H1 (cell line): ENCODE measurements at regions not wholly inside any gene's neighbourhood (a gene's known extent, or its start where the extent isn't known, plus 50 kb on each side); places are given as distances from the start of the nearest gene placed in this dataset.

Experiments
- CTCF ChIA-PET: fragments of 300-600 bp; sonication (Branson Sonifier 250); formaldehyde crosslinking; loops from one replicate; lab custom pipeline; 2021; ENCODE audit not compliant: partially characterized antibody; lab: Charles Lee
- POLR2A ChIA-PET: fragments of 300-600 bp; sonication (Branson Sonifier 250); formaldehyde crosslinking; loops from one replicate; lab custom pipeline; 2021; ENCODE audit warnings: inconsistent platforms; ENCODE audit not compliant: partially characterized antibody; lab: Charles Lee
- DNase-seq, 2 experiments: peaks; one replicate each; pipeline versions ENCODE4 v3.0.0 to v3.0.0-alpha.2; 2010 to 2022; ENCODE audit warnings: low spot score in 2 of 2, low read depth in 1 of 2, mixed read lengths in 1 of 2
- FAIRE-seq: peaks from 2 replicates; lab custom pipeline; 2011; peaks lifted over from hg19 to GRCh38; lab: Jason Lieb, UNC
- H2AFZ ChIP-seq: 2 replicates; pipeline ENCODE4 v1.8.1; 2012; ENCODE audit warnings: low read length, inconsistent platforms
- H2AK5ac ChIP-seq: 2 replicates; pipeline ENCODE4 v1.6.1; 2013; ENCODE audit warnings: low read depth, low read length
- H2BK120ac ChIP-seq: replicated peaks from 2 replicates; pipeline ENCODE3; 2013; ENCODE audit warnings: low read depth, low read length, inconsistent platforms
- H2BK12ac ChIP-seq: 2 replicates; pipeline ENCODE4 v1.6.1; 2013; ENCODE audit warnings: low read depth, low read length
- H2BK15ac ChIP-seq: 2 replicates; pipeline ENCODE4 v1.6.1; 2013; ENCODE audit warnings: low read length
- H2BK20ac ChIP-seq: 2 replicates; pipeline ENCODE4 v1.6.1; 2013; ENCODE audit warnings: low read length
- H2BK5ac ChIP-seq: 2 replicates; pipeline ENCODE4 v1.6.1; 2013; ENCODE audit warnings: low read depth, low read length
- H3K14ac ChIP-seq: 2 replicates; pipeline ENCODE4 v1.6.1; 2013; ENCODE audit warnings: inconsistent platforms; ENCODE audit not compliant: insufficient read length
- H3K18ac ChIP-seq: 2 replicates; pipeline ENCODE4 v1.6.1; 2013; ENCODE audit warnings: low read length; ENCODE audit errors: extremely low read depth
- H3K23ac ChIP-seq: 2 replicates; pipeline ENCODE4 v1.6.1; 2013; ENCODE audit warnings: inconsistent platforms; ENCODE audit not compliant: insufficient read length
- H3K23me2 ChIP-seq: 2 replicates; pipeline ENCODE4 v1.6.1; 2013; ENCODE audit warnings: low read depth, low read length
- H3K27ac ChIP-seq: 2 replicates; pipeline ENCODE4 v1.6.1; 2011; ENCODE audit warnings: low read depth, low read length, inconsistent platforms
- H3K27me3 ChIP-seq, 4 experiments: replicated peaks in 1 of 4; 1 replicate in 1 of 4; 2 replicates in 3 of 4; pipeline versions ENCODE4 v1.6.1 to v1.8.1; 2011 to 2013; ENCODE audit warnings: low read length in 3 of 4, mild to moderate bottlenecking in 3 of 4, inconsistent platforms in 2 of 4, mixed read lengths in 2 of 4, moderate library complexity in 1 of 4; ENCODE audit not compliant: control insufficient read depth in 3 of 4, insufficient read depth in 3 of 4; ENCODE audit errors: extremely low read depth in 1 of 4
- H3K36me3 ChIP-seq, 4 experiments: 2 replicates each; pipeline versions ENCODE4 v1.6.1 to v1.8.1; 2011 to 2013; ENCODE audit warnings: mild to moderate bottlenecking in 4 of 4, low read length in 3 of 4, moderate library complexity in 2 of 4, control low read depth in 1 of 4, inconsistent platforms in 1 of 4; ENCODE audit not compliant: insufficient read depth in 4 of 4, control insufficient read depth in 2 of 4
- H3K4ac ChIP-seq: replicated peaks from 2 replicates; pipeline ENCODE3; 2013; ENCODE audit warnings: low read length, low read depth, mixed read lengths, inconsistent platforms; ENCODE audit not compliant: insufficient read length
- H3K4me1 ChIP-seq, 4 experiments: replicated peaks in 1 of 4; 1 replicate in 1 of 4; 2 replicates in 3 of 4; pipeline versions ENCODE4 v1.6.1 to v1.8.1; 2011 to 2013; ENCODE audit warnings: low read length in 3 of 4, inconsistent platforms in 2 of 4, mixed read lengths in 1 of 4; ENCODE audit not compliant: insufficient read depth in 4 of 4, control insufficient read depth in 3 of 4
- H3K4me2 ChIP-seq, 2 experiments: 2 replicates each; pipeline versions ENCODE4 v1.6.1 to v1.8.1; 2011 to 2013; ENCODE audit warnings: low read depth in 2 of 2, low read length in 2 of 2, control low read depth in 1 of 2, inconsistent platforms in 1 of 2, mild to moderate bottlenecking in 1 of 2; ENCODE audit not compliant: insufficient read depth in 1 of 2
- H3K4me3 ChIP-seq, 4 experiments: fragments of 200-600, 300-600 bp in 1 of 4; sonication (generic), shearing (Covaris generic), sonication (Bioruptor Twin) in 1 of 4; 2 replicates each; pipeline versions ENCODE4 v1.5.1 to v1.8.1; 2011 to 2016; ENCODE audit warnings: low read length in 4 of 4, low read depth in 3 of 4, control low read depth in 2 of 4, inconsistent platforms in 2 of 4, mild to moderate bottlenecking in 2 of 4, mixed read lengths in 1 of 4, moderate library complexity in 1 of 4; ENCODE audit not compliant: insufficient read depth in 2 of 4; ENCODE audit errors: extremely low read depth in 1 of 4
- H3K56ac ChIP-seq: replicated peaks from 2 replicates; pipeline ENCODE3; 2013; ENCODE audit warnings: low read depth, mild to moderate bottlenecking, mixed read lengths, low read length, inconsistent platforms; ENCODE audit not compliant: insufficient read length
- H3K79me1 ChIP-seq: 2 replicates; pipeline ENCODE4 v1.6.1; 2013; ENCODE audit warnings: low read depth, low read length, control low read depth
- H3K79me2 ChIP-seq, 2 experiments: 2 replicates each; pipeline versions ENCODE4 v1.6.1 to v1.8.1; 2012 to 2013; ENCODE audit warnings: low read length in 2 of 2, mild to moderate bottlenecking in 2 of 2, inconsistent platforms in 1 of 2; ENCODE audit not compliant: insufficient read depth in 2 of 2, control insufficient read depth in 1 of 2
- H3K9ac ChIP-seq, 4 experiments: replicated peaks in 1 of 4; 1 replicate in 1 of 4; 2 replicates in 3 of 4; pipeline versions ENCODE4 v1.6.1 to v1.8.1; 2011 to 2013; ENCODE audit warnings: low read depth in 3 of 4, low read length in 3 of 4, control low read depth in 2 of 4, mild to moderate bottlenecking in 2 of 4, moderate library complexity in 2 of 4, inconsistent platforms in 1 of 4; ENCODE audit errors: extremely low read depth in 1 of 4
- H3K9me3 ChIP-seq, 2 experiments: 2 replicates each; pipeline versions ENCODE4 v1.6.1 to v1.8.1; 2012 to 2013; ENCODE audit warnings: mild to moderate bottlenecking in 2 of 2, moderate library complexity in 2 of 2, control low read depth in 1 of 2, inconsistent platforms in 1 of 2, low read depth in 1 of 2, low read length in 1 of 2, mixed read lengths in 1 of 2; ENCODE audit not compliant: insufficient read depth in 2 of 2
- H4K20me1 ChIP-seq, 2 experiments: replicated peaks in 1 of 2; 2 replicates each; pipeline versions ENCODE3 to v1.8.1; 2011 to 2013; ENCODE audit warnings: inconsistent platforms in 2 of 2, low read length in 2 of 2, mild to moderate bottlenecking in 1 of 2; ENCODE audit not compliant: insufficient read depth in 2 of 2, control insufficient read depth in 1 of 2
- H4K5ac ChIP-seq: 2 replicates; pipeline ENCODE4 v1.6.1; 2013; ENCODE audit warnings: low read length, low read depth, mixed read lengths, inconsistent platforms; ENCODE audit not compliant: insufficient read length
- H4K8ac ChIP-seq: 2 replicates; pipeline ENCODE4 v1.8.0; 2013; ENCODE audit warnings: mild to moderate bottlenecking, moderate library complexity, low read length, inconsistent platforms; ENCODE audit not compliant: insufficient read depth; ENCODE audit errors: extremely low read depth
- H4K91ac ChIP-seq: replicated peaks from 2 replicates; pipeline ENCODE3; 2013; ENCODE audit warnings: low read length, mixed read lengths, inconsistent platforms; ENCODE audit not compliant: insufficient read length
- BCL11A ChIP-seq, 2 experiments: IDR thresholded peaks; one replicate each; pipeline ENCODE4 v1.6.1; 2011; ENCODE audit warnings: low read depth in 2 of 2, low read length in 2 of 2, mild to moderate bottlenecking in 2 of 2
- CBX5 ChIP-seq: fragments of 300-800, 300-1000 bp; sonication (generic); IDR thresholded peaks from 2 replicates; pipeline ENCODE4 v1.7.1; 2016; ENCODE audit warnings: antibody characterized with exemption, low read length, low read depth
- CEBPB ChIP-seq: IDR thresholded peaks from 2 replicates; pipeline ENCODE4 v1.6.1; 2012; ENCODE audit warnings: low read depth, low read length
- CTBP2 ChIP-seq: IDR thresholded peaks from 2 replicates; pipeline ENCODE4 v1.7.0; 2011; ENCODE audit warnings: borderline replicate concordance, mild to moderate bottlenecking, moderate library complexity, mixed read lengths, low read length; ENCODE audit not compliant: insufficient read depth, insufficient read length
- E2F6 ChIP-seq: IDR thresholded peaks from 2 replicates; pipeline ENCODE4 v1.6.1; 2012; ENCODE audit warnings: inconsistent platforms
- GTF2F1 ChIP-seq: IDR thresholded peaks from 2 replicates; pipeline ENCODE4 v1.6.1; 2012; ENCODE audit warnings: low read depth, low read length, improper control_type of control experiment, borderline replicate concordance
- RBBP5 ChIP-seq: IDR thresholded peaks from 2 replicates; pipeline ENCODE4 v1.7.1; 2012; ENCODE audit warnings: low read depth, mild to moderate bottlenecking, inconsistent platforms, low read length, moderate library complexity, borderline replicate concordance
- RFX5 ChIP-seq: IDR thresholded peaks from 2 replicates; pipeline ENCODE4 v1.6.1; 2011; ENCODE audit warnings: low read depth, low read length, improper control_type of control experiment, borderline replicate concordance
- SAP30 ChIP-seq: fragments of 300-600 bp; sonication (generic); IDR thresholded peaks from 2 replicates; pipeline ENCODE4 v1.7.1; 2012; ENCODE audit warnings: low read length, moderate library complexity, mild to moderate bottlenecking, inconsistent platforms; ENCODE audit not compliant: insufficient read depth, insufficient replicate concordance
- SP1 ChIP-seq: IDR thresholded peaks from 2 replicates; pipeline ENCODE4 v1.6.1; 2011; ENCODE audit warnings: low read depth, low read length
- USF2 ChIP-seq: IDR thresholded peaks from 2 replicates; pipeline ENCODE4 v1.6.1; 2011; ENCODE audit warnings: low read length, improper control_type of control experiment
- ZNF274 ChIP-seq: IDR thresholded peaks from 2 replicates; pipeline ENCODE4 v1.7.0; 2012; ENCODE audit warnings: low read length, borderline replicate concordance; ENCODE audit errors: extremely low read depth
- WGBS, 2 experiments: shearing (Covaris generic) in 1 of 2; methylation state at CpG; one replicate each; pipeline versions ENCODE4 v1.1.6 to v1.1.7; 2013 to 2015; ENCODE audit warnings: low lambda C conversion rate in 2 of 2, mixed read lengths in 2 of 2, inconsistent platforms in 1 of 2, low coverage in 1 of 2, missing lambda C conversion rate in 1 of 2; ENCODE audit not compliant: insufficient replicate concordance in 2 of 2, insufficient coverage in 1 of 2, insufficient read length in 1 of 2; ENCODE audit errors: extremely low coverage in 1 of 2, missing lambda C conversion rate in 1 of 2; 5-methylcytosine and 5-hydroxymethylcytosine counted together

- Histone ChIP-seq H3K79me1 (no peaks in the 10 kb centered on the region), H3K18ac (no peak overlapping the region), H2BK20ac (no peak overlapping the region), H3K4me3 (no peak overlapping the region), H2AFZ (peak overlapping the region; percentile 84; the same call in 1 of the 2 replicates), H2AK5ac (no peak overlapping the region), H2BK12ac (no peak overlapping the region), H4K5ac (no peak overlapping the region), H3K23me2 (no peaks in the 10 kb centered on the region), H3K9me3 (no peaks in the 10 kb centered on the region), H3K23ac (no peak overlapping the region), H3K4ac (no peak overlapping the region), H4K20me1 (no peaks in the 10 kb centered on the region), H3K4me1 (no peaks in the 10 kb centered on the region), H2BK15ac (no peak overlapping the region), H3K36me3 (no peaks in the 10 kb centered on the region), H3K27ac (no peak overlapping the region), H3K4me2 (no peak overlapping the region), H3K79me2 (no peaks in the 10 kb centered on the region), H3K27me3 (no peaks in the 10 kb centered on the region), H3K56ac (no peak overlapping the region), H2BK120ac (no peak overlapping the region), H2BK5ac (no peak overlapping the region), H3K14ac (no peak overlapping the region), H3K9ac (no peak overlapping the region), H4K91ac (no peak overlapping the region), H4K8ac (no peak overlapping the region)
- ChIA-PET CTCF (no interaction called here), POLR2A (no interaction called here)
- WGBS, 2 experiments, result 64% methylated on average over 1 of the region's 1 CpG; no CpG with 5 or more reads in 1 of the 2 experiments
- no peak for DNase-seq
- no peak for FAIRE-seq
- TF ChIP-seq RBBP5 (no peak), CBX5 (no peak), BCL11A (IDR thresholded peaks at IDR 0.05; ENCODE audit: low read depth in 2 of 2, low read length in 2 of 2) (no peak), CEBPB (no peak), ZNF274 (no peak), CTBP2 (no peak), SP1 (no peak), USF2 (no peak), SAP30 (no peak), GTF2F1 (no peak), RFX5 (no peak), E2F6 (no peak)
Measured at GRCh38 chr10:57830877-57831560, 436.7 kb downstream of the IPMK start.
